Choroid plexus epithelial cell (primary cell): ENCODE measurements at regions not wholly inside any gene's neighbourhood (a gene's known extent, or its start where the extent isn't known, plus 50 kb on each side); places are given as distances from the start of the nearest gene placed in this dataset.

Experiments used
- DNase-seq: peaks from one replicate; pipeline ENCODE4 v3.0.0-alpha.2; 2010; ENCODE audit warnings: low read depth
- H3K4me3 ChIP-seq: 2 replicates; pipeline ENCODE4 v1.5.1; 2011; ENCODE audit warnings: low read depth, mild to moderate bottlenecking, control low read depth, low read length, moderate library complexity
- TF ChIP-seq, protein P1 (sequence below): conservative IDR thresholded peaks from 2 replicates; pipeline ENCODE4 v1.5.1; 2011; ENCODE audit warnings: low read depth, mild to moderate bottlenecking, control low read depth, inconsistent platforms, low read length, moderate library complexity

DNA sequence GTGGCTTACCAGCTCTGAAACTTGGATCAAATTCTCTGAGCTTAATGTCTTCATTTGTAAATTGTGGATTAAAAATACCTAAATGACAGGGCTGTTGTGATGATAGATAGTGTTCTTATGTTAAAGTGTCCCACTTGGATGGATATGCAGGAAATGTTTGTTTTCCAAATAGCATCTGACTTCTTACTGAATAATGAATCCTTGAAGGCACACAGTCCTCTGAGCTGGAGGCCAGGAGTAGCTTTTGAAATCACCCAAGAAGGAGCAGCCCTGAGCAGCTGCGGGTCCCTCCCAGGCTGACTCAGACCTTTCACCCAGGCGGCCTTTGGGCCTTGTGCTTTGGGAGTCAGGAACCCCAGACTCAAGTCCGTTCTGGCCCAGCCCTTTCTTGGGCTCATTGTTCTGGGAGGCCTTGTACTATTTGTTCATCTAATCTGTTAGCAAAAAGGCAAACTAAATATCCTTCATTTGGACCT lies 173.0 kb upstream of the GATA6 start:
- DNase-seq = no peak
- TF ChIP-seq, protein P1, sequence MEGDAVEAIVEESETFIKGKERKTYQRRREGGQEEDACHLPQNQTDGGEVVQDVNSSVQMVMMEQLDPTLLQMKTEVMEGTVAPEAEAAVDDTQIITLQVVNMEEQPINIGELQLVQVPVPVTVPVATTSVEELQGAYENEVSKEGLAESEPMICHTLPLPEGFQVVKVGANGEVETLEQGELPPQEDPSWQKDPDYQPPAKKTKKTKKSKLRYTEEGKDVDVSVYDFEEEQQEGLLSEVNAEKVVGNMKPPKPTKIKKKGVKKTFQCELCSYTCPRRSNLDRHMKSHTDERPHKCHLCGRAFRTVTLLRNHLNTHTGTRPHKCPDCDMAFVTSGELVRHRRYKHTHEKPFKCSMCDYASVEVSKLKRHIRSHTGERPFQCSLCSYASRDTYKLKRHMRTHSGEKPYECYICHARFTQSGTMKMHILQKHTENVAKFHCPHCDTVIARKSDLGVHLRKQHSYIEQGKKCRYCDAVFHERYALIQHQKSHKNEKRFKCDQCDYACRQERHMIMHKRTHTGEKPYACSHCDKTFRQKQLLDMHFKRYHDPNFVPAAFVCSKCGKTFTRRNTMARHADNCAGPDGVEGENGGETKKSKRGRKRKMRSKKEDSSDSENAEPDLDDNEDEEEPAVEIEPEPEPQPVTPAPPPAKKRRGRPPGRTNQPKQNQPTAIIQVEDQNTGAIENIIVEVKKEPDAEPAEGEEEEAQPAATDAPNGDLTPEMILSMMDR = no peak
- no peak overlapping the region for H3K4me3 ChIP-seq

DNA sequence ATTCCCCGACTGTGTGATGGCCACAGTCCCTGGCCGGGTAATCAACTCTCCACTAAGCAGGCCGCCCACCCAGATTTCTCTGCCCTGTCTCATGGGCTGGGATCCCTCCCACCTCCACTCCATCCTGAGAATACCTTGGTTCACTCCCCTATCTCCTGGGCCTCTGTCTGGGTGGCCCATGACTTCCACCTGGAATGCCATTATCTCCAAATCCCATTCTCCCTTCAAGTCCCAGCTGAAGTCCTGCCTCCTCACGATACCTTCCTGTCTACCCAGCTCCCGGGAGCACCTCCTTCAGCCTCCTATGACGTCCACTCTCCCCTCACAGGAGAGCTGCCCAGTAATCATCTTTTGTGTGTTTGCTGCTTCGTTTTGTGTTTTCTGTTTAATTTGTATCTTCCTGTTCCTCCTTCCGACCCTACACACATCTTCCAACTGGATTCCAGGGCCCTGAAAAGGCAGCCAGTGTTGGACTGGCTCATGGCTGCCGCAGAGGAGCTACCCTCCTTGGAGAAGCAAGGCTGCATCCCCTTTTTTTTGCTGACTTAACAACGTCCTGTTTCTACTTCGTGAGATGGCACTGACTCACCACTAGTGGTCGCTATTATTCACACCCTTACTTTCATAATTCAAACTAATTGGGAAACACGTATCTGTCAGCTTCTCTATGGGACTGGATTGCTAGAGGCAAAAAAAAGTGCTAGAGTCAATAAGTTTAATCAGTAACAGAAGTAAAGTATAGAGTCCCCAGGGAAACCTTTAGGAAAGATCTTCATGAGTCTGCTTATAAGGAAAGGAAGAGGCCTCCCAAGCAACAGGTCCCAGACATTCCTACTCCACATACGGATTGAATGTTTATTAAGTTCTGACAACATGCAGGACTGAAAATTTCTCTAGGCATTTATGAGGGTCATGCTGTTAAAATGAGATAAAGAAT lies 171.9 kb upstream of the GATA6 start:
- TF ChIP-seq, protein P1 = peak; percentile 83
- DNase-seq = peak; percentile 71
- H3K4me3 ChIP-seq = no peak overlapping the region

DNA sequence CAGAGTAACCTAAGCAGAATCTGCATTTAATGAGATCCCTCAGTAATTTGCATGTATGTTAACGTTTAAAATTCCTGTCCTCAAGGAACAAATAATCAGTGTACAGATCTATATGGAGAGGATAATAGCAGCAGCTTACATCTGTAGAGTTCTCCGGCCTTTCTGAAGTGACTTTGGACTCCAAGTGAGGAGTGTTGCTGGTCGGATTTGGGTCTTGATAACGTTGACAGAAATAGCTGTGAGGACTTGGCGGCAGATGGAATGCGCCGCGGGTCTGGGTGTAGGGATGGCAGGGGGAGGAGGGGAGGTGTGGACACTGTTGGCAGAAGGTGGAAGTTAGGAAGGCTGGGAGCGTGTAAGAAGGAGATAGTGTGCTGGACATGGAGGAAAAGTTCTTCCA lies 170.9 kb upstream of the GATA6 start:
- H3K4me3 ChIP-seq = no peak overlapping the region
- TF ChIP-seq, protein P1 = no peak
- DNase-seq = no peak

DNA sequence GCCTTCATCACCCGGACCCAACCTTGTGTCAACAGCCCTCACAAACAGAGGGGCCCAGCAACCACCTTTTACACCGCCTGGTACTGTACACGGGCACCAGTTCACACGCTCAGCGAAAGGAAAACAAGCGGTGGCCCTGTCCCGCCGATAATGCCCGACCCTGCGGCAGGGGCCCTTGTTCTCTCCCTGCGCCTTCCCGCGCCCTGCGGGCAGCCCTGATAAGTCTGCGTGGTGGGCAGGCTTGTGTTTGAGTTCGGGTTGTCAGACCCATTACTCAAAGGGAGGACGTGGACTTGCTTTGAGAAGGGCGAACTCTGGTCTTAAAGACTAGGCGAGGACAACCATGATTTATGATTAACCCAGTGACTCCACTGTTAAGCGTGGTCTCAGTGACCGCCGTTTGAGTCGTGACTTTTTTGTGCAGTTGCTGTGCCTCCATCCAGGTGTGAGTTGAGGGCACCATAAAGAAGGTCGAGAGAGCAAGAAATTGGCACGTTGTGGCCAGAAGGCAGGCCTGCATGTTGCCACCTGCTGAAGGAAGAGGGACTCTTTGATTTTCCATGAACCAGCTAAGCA lies 167.4 kb upstream of the GATA6 start:
- H3K4me3 ChIP-seq = no peak overlapping the region
- no peak for DNase-seq
- TF ChIP-seq, protein P1 = no peak

DNA sequence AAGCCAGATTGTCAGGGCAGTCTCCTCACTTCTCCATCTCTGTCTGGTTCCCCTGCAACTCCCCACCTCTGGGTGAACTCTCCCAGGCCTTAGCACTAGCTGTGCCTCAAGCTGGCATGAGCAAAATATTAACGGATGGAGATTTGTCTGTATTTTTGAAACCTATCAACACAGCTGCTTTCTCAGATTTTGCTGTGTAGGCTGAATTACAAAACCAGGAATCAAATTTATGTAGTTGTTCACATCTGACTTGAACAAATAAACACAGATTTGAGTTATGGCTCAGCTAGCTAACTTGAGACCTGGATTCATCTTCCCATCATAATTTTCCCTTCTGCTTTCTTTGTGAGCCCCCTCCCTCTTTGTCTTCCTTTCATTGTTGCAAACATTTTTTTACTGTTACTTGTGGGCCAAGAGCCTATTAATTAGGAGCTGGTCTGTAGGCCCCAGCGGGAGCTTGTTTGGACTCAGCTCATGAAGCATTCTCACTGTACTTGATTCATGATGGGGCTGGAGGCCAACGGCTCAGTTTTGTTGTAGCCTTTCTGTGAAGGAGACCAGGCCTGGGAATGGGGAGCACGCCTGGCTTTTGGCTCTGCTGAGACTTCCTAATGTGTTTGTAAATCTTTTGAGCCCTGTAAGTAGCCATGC lies 164.1 kb upstream of the GATA6 start:
- peak; percentile 15 for DNase-seq
- H3K4me3 ChIP-seq = no peak overlapping the region
- TF ChIP-seq, protein P1 = no peak

DNA sequence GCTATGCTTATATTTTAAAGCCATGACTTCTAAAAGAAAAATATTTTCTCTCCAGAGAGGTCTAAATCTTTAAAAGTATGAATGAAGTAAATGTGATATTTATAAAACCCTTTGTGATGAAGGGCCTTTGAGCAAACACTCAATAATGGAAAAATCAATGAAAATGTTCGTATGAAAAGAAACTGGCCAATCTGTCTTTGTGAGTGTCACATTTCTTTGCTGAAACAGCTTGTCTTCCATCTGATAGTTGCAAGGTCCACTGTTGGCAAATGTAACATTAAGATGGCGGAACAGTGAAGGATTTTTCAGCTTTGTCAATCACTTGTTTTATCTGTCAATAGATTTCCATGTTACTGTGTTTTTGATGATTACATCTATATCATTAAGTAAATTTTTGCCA lies 162.9 kb upstream of the GATA6 start:
- DNase-seq = no peak
- TF ChIP-seq, protein P1 = no peak
- H3K4me3 ChIP-seq = no peak overlapping the region
